CD14-positive monocyte (primary cell): ENCODE measurements at regions not wholly inside any gene's neighbourhood (a gene's known extent, or its start where the extent isn't known, plus 50 kb on each side); places are given as distances from the start of the nearest gene placed in this dataset.

Source experiments
- DNase-seq, 3 donors: peaks; one replicate each; pipeline ENCODE4 v3.0.0-alpha.2; 2011 to 2022
- H2AFZ ChIP-seq: 2 replicates; pipeline ENCODE4 v1.6.0; 2012; ENCODE audit warnings: mild to moderate bottlenecking, low read depth, low read length, inconsistent platforms; ENCODE audit not compliant: insufficient read depth, poor library complexity, severe bottlenecking
- H3K27ac ChIP-seq, 2 donors: 1 replicate in 1 of 2; 2 replicates in 1 of 2; pipeline ENCODE4 v1.5.1; 2012 to 2013; ENCODE audit warnings: low read length in 2 of 2, control low read depth in 1 of 2, inconsistent platforms in 1 of 2, low read depth in 1 of 2, mild to moderate bottlenecking in 1 of 2
- H3K27me3 ChIP-seq, 2 donors: one replicate each; pipeline versions ENCODE4 v1.6.0 to v1.6.1; 2011 to 2013; ENCODE audit warnings: low read length in 2 of 2; ENCODE audit not compliant: control insufficient read depth in 2 of 2, insufficient read depth in 2 of 2
- H3K36me3 ChIP-seq, 2 donors: replicated peaks in 1 of 2; 1 replicate in 1 of 2; 2 replicates in 1 of 2; pipeline versions ENCODE4 v1.5.1 to v1.6.1; 2012 to 2013; ENCODE audit warnings: low read length in 2 of 2, control low read depth in 1 of 2, inconsistent platforms in 1 of 2, mild to moderate bottlenecking in 1 of 2; ENCODE audit not compliant: insufficient read depth in 2 of 2, control insufficient read depth in 1 of 2
- H3K4me1 ChIP-seq, 2 donors: 1 replicate in 1 of 2; 2 replicates in 1 of 2; pipeline versions ENCODE4 v1.5.1 to v1.6.1; 2012 to 2013; ENCODE audit warnings: low read length in 2 of 2, control low read depth in 1 of 2, inconsistent platforms in 1 of 2, mild to moderate bottlenecking in 1 of 2, moderate library complexity in 1 of 2; ENCODE audit not compliant: insufficient read depth in 2 of 2, control insufficient read depth in 1 of 2
- H3K4me2 ChIP-seq: replicated peaks from 2 replicates; pipeline ENCODE3; 2012; ENCODE audit warnings: low read length, moderate library complexity, mild to moderate bottlenecking; ENCODE audit not compliant: poor library complexity, severe bottlenecking; ENCODE audit errors: extremely low read depth
- H3K4me3 ChIP-seq, 3 experiments: fragments of 200-600 bp in 1 of 3; sonication (generic) in 1 of 3; replicated peaks in 1 of 3; 1 replicate in 2 of 3; 2 replicates in 1 of 3; pipeline ENCODE4 v1.5.1; 2011 to 2013; ENCODE audit warnings: low read length in 3 of 3, mild to moderate bottlenecking in 3 of 3, control low read depth in 2 of 3, low read depth in 2 of 3, inconsistent platforms in 1 of 3, moderate library complexity in 1 of 3
- H3K79me2 ChIP-seq: 2 replicates; pipeline ENCODE4 v1.6.0; 2012; ENCODE audit warnings: mild to moderate bottlenecking, control low read depth, inconsistent platforms, low read length, moderate library complexity; ENCODE audit not compliant: insufficient read depth
- H3K9ac ChIP-seq: 2 replicates; pipeline ENCODE4 v1.6.0; 2017; ENCODE audit warnings: low read length, mild to moderate bottlenecking; ENCODE audit not compliant: insufficient read depth, poor library complexity, severe bottlenecking
- H3K9me3 ChIP-seq, 2 donors: replicated peaks in 1 of 2; 1 replicate in 1 of 2; 2 replicates in 1 of 2; pipeline versions ENCODE4 v1.5.1 to v1.6.1; 2012 to 2013; ENCODE audit warnings: low read length in 2 of 2, control low read depth in 1 of 2; ENCODE audit not compliant: control insufficient read depth in 1 of 2, insufficient read depth in 1 of 2
- H4K20me1 ChIP-seq: 2 replicates; pipeline ENCODE4 v1.6.0; 2012; ENCODE audit warnings: mild to moderate bottlenecking, low read length, control low read depth, moderate library complexity; ENCODE audit not compliant: insufficient read depth
- H3K27ac Mint-ChIP-seq, 7 donors: one replicate each; pipeline ENCODE4 v1.8.0; 2020; ENCODE audit warnings: mild to moderate bottlenecking in 7 of 7, mixed read lengths in 7 of 7, moderate library complexity in 6 of 7, inconsistent platforms in 2 of 7
- H3K27me3 Mint-ChIP-seq, 3 donors: one replicate each; pipeline ENCODE4 v1.8.0; 2021 to 2022; ENCODE audit warnings: low read depth in 3 of 3, mild to moderate bottlenecking in 3 of 3, mixed read lengths in 3 of 3, moderate library complexity in 3 of 3, inconsistent platforms in 1 of 3
- H3K36me3 Mint-ChIP-seq, 2 donors: one replicate each; pipeline ENCODE4 v1.8.0; 2020; ENCODE audit warnings: mixed read lengths in 2 of 2, inconsistent platforms in 1 of 2, mild to moderate bottlenecking in 1 of 2
- H3K4me1 Mint-ChIP-seq: one replicate; pipeline ENCODE4 v1.8.0; 2020; ENCODE audit warnings: mild to moderate bottlenecking, mixed read lengths
- H3K4me3 Mint-ChIP-seq, 2 donors: one replicate each; pipeline ENCODE4 v1.8.0; 2020; ENCODE audit warnings: mild to moderate bottlenecking in 2 of 2, mixed read lengths in 2 of 2, moderate library complexity in 1 of 2
- H3K9me3 Mint-ChIP-seq, 7 donors: one replicate each; pipeline ENCODE4 v1.8.0; 2020 to 2022; ENCODE audit warnings: mixed read lengths in 7 of 7, mild to moderate bottlenecking in 6 of 7, moderate library complexity in 6 of 7, inconsistent platforms in 2 of 7
- WGBS: methylation state at CpG from one replicate; pipeline ENCODE4 v1.1.5; 2013; ENCODE audit warnings: missing lambda C conversion rate; ENCODE audit not compliant: insufficient coverage; 5-methylcytosine and 5-hydroxymethylcytosine counted together
- intact Hi-C, 2 donors: fragments of 100-400 bp; cut with micrococcal nuclease; formaldehyde crosslinking; loops; one replicate each; pipeline versions ENCODE4 v1.15.0 to v1.15.1; 2023
- TF ChIP-seq, protein P1 (sequence below): fragments of 200-600 bp; IDR thresholded peaks from one replicate; pipeline ENCODE4 v1.8.0; 2022; ENCODE audit warnings: antibody characterized with exemption, mild to moderate bottlenecking

DNA sequence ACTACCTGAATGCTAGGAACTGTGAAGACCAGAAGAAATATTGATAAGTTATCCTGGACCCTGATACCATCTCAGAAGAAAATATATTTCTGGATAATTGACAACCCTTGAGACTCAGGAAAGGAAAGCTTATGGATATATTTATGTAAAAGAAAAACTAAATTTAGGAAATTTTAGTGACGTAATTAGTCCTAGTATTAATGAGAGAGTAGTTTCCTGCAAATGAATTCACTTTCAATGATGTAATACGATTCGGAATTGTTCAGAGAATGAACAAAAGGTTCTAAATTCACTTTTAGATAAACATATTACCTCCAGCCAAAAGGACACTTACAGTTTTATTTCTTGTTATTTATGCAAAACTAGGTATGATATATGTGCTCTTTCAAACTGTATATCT is 1120.1 kb upstream of the NCAM2 start:
- H3K4me2 ChIP-seq, result no peak overlapping the region
- H3K36me3 Mint-ChIP-seq, result no peaks in the 10 kb centered on the region
- TF ChIP-seq, protein P1, sequence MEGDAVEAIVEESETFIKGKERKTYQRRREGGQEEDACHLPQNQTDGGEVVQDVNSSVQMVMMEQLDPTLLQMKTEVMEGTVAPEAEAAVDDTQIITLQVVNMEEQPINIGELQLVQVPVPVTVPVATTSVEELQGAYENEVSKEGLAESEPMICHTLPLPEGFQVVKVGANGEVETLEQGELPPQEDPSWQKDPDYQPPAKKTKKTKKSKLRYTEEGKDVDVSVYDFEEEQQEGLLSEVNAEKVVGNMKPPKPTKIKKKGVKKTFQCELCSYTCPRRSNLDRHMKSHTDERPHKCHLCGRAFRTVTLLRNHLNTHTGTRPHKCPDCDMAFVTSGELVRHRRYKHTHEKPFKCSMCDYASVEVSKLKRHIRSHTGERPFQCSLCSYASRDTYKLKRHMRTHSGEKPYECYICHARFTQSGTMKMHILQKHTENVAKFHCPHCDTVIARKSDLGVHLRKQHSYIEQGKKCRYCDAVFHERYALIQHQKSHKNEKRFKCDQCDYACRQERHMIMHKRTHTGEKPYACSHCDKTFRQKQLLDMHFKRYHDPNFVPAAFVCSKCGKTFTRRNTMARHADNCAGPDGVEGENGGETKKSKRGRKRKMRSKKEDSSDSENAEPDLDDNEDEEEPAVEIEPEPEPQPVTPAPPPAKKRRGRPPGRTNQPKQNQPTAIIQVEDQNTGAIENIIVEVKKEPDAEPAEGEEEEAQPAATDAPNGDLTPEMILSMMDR, result no peak

DNA sequence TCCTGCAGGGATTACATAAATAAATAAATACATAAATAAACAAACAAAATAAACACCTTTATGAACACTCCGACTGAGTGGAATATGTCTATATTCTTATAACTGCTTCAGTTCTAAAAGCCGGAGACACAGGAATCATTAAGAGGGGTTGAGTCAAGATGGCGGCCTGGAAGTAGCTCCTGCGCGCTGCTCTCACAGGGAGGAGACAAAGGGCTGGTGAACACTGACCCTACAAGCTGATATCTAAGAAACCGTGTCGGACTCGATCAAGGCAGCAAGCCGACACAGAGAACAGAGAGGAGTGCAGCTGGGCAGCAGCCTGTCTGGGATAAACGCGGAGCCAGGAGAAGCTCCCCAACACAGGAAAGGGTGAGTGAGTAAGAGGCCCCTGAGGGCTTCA is 1098.6 kb upstream of the NCAM2 start:
- Mint-ChIP-seq H3K36me3 (no peaks in the 10 kb centered on the region), H3K27me3 (peaks cover 0 to 2% (median 0%) of the 10 kb centered on the region in 3 donors), H3K4me3 (no peak overlapping the region), H3K9me3 (peaks cover 5 to 28% (median 22%) of the 10 kb centered on the region in 7 donors), H3K4me1 (no peaks in the 10 kb centered on the region), H3K27ac (no peak overlapping the region)
- 100% methylated on average over 3 of the region's 11 CpGs for WGBS
- TF ChIP-seq, protein P1, result no peak
- Histone ChIP-seq H3K36me3 (no peaks in the 10 kb centered on the region), H2AFZ (no peak overlapping the region), H3K9me3 (peaks cover 10 to 22% of the 10 kb centered on the region in 2 donors), H3K9ac (no peak overlapping the region), H3K27ac (no peak overlapping the region), H3K4me3 (no peak overlapping the region), H3K4me2 (no peak overlapping the region), H4K20me1 (no peaks in the 10 kb centered on the region), H3K79me2 (no peaks in the 10 kb centered on the region), H3K27me3 (no peaks in the 10 kb centered on the region), H3K4me1 (no peaks in the 10 kb centered on the region)
- intact Hi-C loops, result no loop called here
- no peak for DNase-seq

More for the DNA sequence above, 1120.1 kb upstream of the NCAM2 start:
- intact Hi-C loops, result no loop called here
- peaks cover 0 to 6% (median 3%) of the 10 kb centered on the region in 7 donors for H3K9me3 Mint-ChIP-seq
- no peaks in the 10 kb centered on the region for H3K4me1 Mint-ChIP-seq
- no CpG with 5 or more reads among the region's 3 CpGs for WGBS
- H3K4me3 ChIP-seq, result no peak overlapping the region
- H4K20me1 ChIP-seq, result no peaks in the 10 kb centered on the region
- H3K9me3 ChIP-seq, result no peaks in the 10 kb centered on the region
- no peaks in the 10 kb centered on the region for H3K27me3 Mint-ChIP-seq
- H3K27ac Mint-ChIP-seq, result no peak overlapping the region
- no peaks in the 10 kb centered on the region for H3K79me2 ChIP-seq
- no peak overlapping the region for H3K4me3 Mint-ChIP-seq
- no peak overlapping the region for H3K27ac ChIP-seq
- no peaks in the 10 kb centered on the region for H3K4me1 ChIP-seq
- no peak overlapping the region for H2AFZ ChIP-seq
- no peak for DNase-seq
- H3K27me3 ChIP-seq, result no peaks in the 10 kb centered on the region
- H3K9ac ChIP-seq, result no peak overlapping the region
- no peaks in the 10 kb centered on the region for H3K36me3 ChIP-seq
